Bronchial epithelial cell (primary cell): ENCODE measurements at regions not wholly inside any gene's neighbourhood (a gene's known extent, or its start where the extent isn't known, plus 50 kb on each side); places are given as distances from the start of the nearest gene placed in this dataset.
A peak's percentile ranks its signal among the peaks of the same experiment; 100 is the strongest.

ENCODE experiments used
- DNase-seq: peaks from one replicate; pipeline ENCODE4 v3.0.0-alpha.2; 2010; ENCODE audit warnings: low read depth
- FAIRE-seq: peaks from 2 replicates; lab custom pipeline; 2011; peaks lifted over from hg19 to GRCh38; lab: Jason Lieb, UNC
- H3K27me3 ChIP-seq: 2 replicates; pipeline ENCODE4 v1.5.1; 2011; ENCODE audit warnings: low read length; ENCODE audit not compliant: control insufficient read depth, insufficient read depth
- H3K36me3 ChIP-seq: 2 replicates; pipeline ENCODE4 v1.5.1; 2011; ENCODE audit warnings: low read length; ENCODE audit not compliant: control insufficient read depth, insufficient read depth
- H3K4me3 ChIP-seq: 2 replicates; pipeline ENCODE4 v1.5.1; 2011; ENCODE audit warnings: mild to moderate bottlenecking, low read depth, low read length, control low read depth
- TF ChIP-seq, protein P1 (sequence below): IDR thresholded peaks from 2 replicates; pipeline ENCODE4 v1.5.1; 2011; ENCODE audit warnings: mild to moderate bottlenecking, moderate library complexity, low read length, control low read depth, inconsistent platforms; ENCODE audit not compliant: insufficient read depth, severe bottlenecking

DNA sequence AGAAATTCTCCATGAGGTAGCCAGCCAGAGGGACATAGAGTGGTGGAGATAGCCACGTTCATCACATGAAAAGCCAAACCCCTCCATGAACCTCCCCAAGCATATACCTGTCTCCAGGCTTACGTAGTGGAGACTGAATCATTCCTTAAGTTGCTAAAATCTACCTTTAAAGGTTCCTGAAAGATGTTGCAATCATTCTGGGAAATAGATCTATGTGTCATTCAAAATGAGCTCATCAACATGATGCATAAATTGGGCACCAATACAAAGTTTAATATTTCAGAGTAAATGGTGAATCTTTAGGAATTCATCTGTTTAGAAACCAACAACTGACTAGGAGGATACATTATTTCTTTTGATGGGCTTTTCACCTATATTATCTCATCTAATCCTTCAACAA is 362.6 kb upstream of the ID2 start:
- FAIRE-seq, result no peak
- no peaks in the 10 kb centered on the region for H3K27me3 ChIP-seq
- no peaks in the 10 kb centered on the region for H3K36me3 ChIP-seq
- TF ChIP-seq, protein P1, sequence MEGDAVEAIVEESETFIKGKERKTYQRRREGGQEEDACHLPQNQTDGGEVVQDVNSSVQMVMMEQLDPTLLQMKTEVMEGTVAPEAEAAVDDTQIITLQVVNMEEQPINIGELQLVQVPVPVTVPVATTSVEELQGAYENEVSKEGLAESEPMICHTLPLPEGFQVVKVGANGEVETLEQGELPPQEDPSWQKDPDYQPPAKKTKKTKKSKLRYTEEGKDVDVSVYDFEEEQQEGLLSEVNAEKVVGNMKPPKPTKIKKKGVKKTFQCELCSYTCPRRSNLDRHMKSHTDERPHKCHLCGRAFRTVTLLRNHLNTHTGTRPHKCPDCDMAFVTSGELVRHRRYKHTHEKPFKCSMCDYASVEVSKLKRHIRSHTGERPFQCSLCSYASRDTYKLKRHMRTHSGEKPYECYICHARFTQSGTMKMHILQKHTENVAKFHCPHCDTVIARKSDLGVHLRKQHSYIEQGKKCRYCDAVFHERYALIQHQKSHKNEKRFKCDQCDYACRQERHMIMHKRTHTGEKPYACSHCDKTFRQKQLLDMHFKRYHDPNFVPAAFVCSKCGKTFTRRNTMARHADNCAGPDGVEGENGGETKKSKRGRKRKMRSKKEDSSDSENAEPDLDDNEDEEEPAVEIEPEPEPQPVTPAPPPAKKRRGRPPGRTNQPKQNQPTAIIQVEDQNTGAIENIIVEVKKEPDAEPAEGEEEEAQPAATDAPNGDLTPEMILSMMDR, result no peak
- no peak overlapping the region for H3K4me3 ChIP-seq
- DNase-seq, result peak; percentile 87

DNA sequence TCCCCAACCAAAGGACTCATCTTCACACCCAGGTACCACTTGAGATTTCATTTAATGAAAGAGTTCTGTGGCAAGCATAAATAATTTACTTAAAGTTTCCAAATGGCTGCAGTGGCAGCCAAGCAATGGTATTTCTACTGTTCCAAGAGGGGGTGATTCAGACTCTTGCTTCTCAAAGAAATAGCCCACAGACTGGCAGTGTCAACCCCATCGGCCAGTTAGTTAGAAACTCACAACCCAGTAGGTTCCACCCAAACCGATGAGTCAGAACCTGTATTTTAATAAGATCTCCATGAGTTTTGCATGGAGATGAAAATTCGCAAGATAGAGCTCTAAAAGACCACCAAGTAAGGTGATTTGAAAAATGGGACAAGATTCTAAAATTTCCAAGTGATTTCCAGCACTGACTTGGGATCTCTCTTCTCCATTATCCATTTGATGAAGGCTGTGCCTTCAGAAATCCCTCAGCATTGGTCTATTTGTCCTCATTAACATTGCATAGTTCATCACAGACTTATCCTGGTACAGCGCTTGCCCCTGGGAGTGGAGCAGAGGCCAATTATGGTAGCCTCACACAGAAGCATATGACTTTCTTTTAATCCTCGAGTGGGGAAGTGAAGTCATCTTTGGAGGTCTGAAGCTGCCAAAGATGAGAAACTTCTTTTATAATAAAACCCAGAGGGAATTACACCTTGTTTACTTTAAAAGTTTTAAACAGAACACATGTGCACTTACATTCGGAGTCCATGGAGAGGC is 361.4 kb upstream of the ID2 start:
- no peaks in the 10 kb centered on the region for H3K27me3 ChIP-seq
- FAIRE-seq, result no peak
- TF ChIP-seq, protein P1, result no peak
- no peak for DNase-seq
- H3K36me3 ChIP-seq, result no peaks in the 10 kb centered on the region
- no peak overlapping the region for H3K4me3 ChIP-seq

DNA sequence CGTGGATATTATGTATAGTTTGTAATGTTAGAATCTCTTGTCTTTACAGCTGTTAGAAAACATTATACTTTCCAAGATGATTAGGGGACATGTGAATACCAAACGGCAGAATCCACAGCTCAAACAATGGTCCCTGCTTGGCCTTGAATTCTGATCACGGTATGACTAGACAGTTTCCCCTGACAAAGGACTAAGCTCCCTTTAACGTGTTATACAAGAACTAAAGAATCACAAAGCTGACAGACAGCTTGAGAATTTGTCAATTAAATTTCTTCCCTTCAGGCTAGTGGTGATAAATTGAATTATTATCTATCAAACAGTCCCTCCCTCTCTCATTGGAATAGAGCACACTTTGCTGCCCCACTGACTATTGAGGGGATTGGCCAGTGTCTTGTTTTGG is 359.2 kb upstream of the ID2 start:
- Histone ChIP-seq H3K36me3 (no peaks in the 10 kb centered on the region), H3K27me3 (no peaks in the 10 kb centered on the region), H3K4me3 (no peak overlapping the region)
- TF ChIP-seq, protein P1, result no peak
- FAIRE-seq (no peak), DNase-seq (no peak)

DNA sequence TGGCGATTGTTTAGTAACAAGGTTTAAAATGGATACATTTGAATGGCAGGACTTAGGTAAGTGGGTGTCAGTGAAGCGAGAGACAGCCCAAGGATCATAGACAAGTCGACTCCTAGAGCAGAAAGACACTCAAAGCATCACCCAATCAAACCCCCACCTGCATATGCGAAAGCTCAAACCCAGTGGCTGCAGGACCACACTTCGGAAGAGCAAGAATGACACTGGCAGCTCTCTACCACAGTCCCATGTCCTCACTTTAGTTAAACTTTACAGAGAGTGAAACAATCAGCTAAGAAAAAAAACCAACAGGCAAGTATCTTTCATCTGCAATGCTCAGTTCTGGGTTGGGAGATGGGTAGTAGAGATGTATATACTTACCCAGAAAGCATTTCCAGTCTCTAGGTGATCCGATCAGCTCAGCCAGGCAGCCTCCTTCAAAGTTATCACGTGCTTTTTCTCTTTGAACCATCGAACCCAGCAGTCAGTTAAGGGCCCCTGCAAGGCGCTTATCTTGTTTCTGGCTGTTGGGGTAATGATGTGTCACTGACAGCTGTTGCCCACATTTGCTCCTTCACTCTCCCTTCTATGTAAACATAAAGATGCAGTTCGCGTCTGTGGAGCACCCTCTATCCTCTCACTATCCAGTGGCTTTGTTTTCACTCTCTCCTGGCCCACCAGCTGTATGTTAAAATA is 357.5 kb upstream of the ID2 start:
- no peak for FAIRE-seq
- Histone ChIP-seq H3K27me3 (no peaks in the 10 kb centered on the region), H3K36me3 (no peaks in the 10 kb centered on the region), H3K4me3 (no peak overlapping the region)
- no peak for DNase-seq
- TF ChIP-seq, protein P1, result no peak

DNA sequence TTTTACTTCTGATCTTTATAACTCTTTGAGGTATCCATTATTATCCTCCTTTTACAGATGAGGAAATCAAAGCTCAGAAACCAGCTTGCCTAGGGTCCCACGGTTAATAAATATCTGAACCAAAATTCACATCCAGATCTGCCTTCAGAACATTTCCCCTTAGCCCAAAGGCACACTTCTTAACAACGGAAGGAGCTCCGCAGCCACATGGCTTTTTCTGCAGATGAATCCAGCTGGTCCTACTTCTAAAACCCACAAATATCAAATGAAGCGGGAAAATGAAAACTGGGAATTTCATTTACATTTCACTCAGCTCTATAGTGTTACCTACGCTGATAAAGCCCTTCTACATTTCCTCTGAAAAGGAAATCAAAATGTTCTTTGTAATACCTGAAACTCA is 357.0 kb upstream of the ID2 start:
- Histone ChIP-seq H3K4me3 (no peak overlapping the region), H3K36me3 (no peaks in the 10 kb centered on the region), H3K27me3 (no peaks in the 10 kb centered on the region)
- DNase-seq (no peak), FAIRE-seq (no peak)
- TF ChIP-seq, protein P1, result no peak
